HG02610 (cell line): ENCODE measurements at regions not wholly inside any gene's neighbourhood (a gene's known extent, or its start where the extent isn't known, plus 50 kb on each side); places are given as distances from the start of the nearest gene placed in this dataset.
A peak's percentile ranks its signal among the peaks of the same experiment; 100 is the strongest.
"Not testable (repeated sequence)": the region's sequence is repeated elsewhere in the genome, so short reads cannot be mapped to it uniquely, and the experiment has no call there.

ENCODE experiments used
- ATAC-seq: cut with Tn5 transposase; IDR thresholded peaks from one replicate; pipeline ENCODE4 v1.9.1; 2021; ENCODE audit warnings: mild to moderate bottlenecking, moderate library complexity; ENCODE audit not compliant: unreplicated experiment

- ATAC-seq = not testable (repeated sequence)
Measured at GRCh38 chr21:6482616-6483015, 4038.8 kb upstream of the TPTE start.

GRCh38 chr21:6483645-6484044 is 4037.7 kb upstream of the TPTE start:
- not testable (repeated sequence) for ATAC-seq

- ATAC-seq = not testable (repeated sequence)
Measured at GRCh38 chr21:6486821-6487220, 4034.6 kb upstream of the TPTE start.

- not testable (repeated sequence) for ATAC-seq
Measured at GRCh38 chr21:6492691-6493090, 4028.7 kb upstream of the TPTE start.

GRCh38 chr21:6493957-6494356 is 4027.4 kb upstream of the TPTE start:
- not testable (repeated sequence) for ATAC-seq

GRCh38 chr21:6496356-6496755 is 4025.0 kb upstream of the TPTE start:
- not testable (repeated sequence) for ATAC-seq

GRCh38 chr21:6498716-6499115 is 4022.7 kb upstream of the TPTE start:
- peak; percentile 19 for ATAC-seq

GRCh38 chr21:6499128-6499826 is 4022.1 kb upstream of the TPTE start:
- ATAC-seq = peak; percentile 75

- ATAC-seq = not testable (repeated sequence)
Measured at GRCh38 chr21:6499866-6500265, 4021.5 kb upstream of the TPTE start.

GRCh38 chr21:6500681-6501080 is 4020.7 kb upstream of the TPTE start:
- peak; percentile 30 for ATAC-seq

- ATAC-seq = not testable (repeated sequence)
Measured at GRCh38 chr21:6506167-6506894, 4015.1 kb upstream of the TPTE start.

GRCh38 chr21:6507632-6508031 is 4013.8 kb upstream of the TPTE start:
- not testable (repeated sequence) for ATAC-seq

GRCh38 chr21:6521777-6522176 is 3999.6 kb upstream of the TPTE start:
- ATAC-seq = not testable (repeated sequence)

GRCh38 chr21:6526213-6526612 is 3995.2 kb upstream of the TPTE start:
- ATAC-seq = not testable (repeated sequence)

- ATAC-seq = not testable (repeated sequence)
Measured at GRCh38 chr21:6530655-6531054, 3990.7 kb upstream of the TPTE start.

GRCh38 chr21:6533261-6533660 is 3988.1 kb upstream of the TPTE start:
- not testable (repeated sequence) for ATAC-seq

- not testable (repeated sequence) for ATAC-seq
Measured at GRCh38 chr21:6538320-6538719, 3983.1 kb upstream of the TPTE start.

GRCh38 chr21:6539688-6540087 is 3981.7 kb upstream of the TPTE start:
- ATAC-seq = not testable (repeated sequence)

- ATAC-seq = not testable (repeated sequence)
Measured at GRCh38 chr21:6541036-6541435, 3980.3 kb upstream of the TPTE start.

GRCh38 chr21:6545288-6545687 is 3976.1 kb upstream of the TPTE start:
- ATAC-seq = not testable (repeated sequence)

- not testable (repeated sequence) for ATAC-seq
Measured at GRCh38 chr21:6551045-6551444, 3970.3 kb upstream of the TPTE start.
